ENCODE measurements at regions not wholly inside any gene's neighbourhood (a gene's known extent, or its start where the extent isn't known, plus 50 kb on each side); places are given as distances from the start of the nearest gene placed in this dataset.

GRCh38 chr20:23228912-23229311 is 121.7 kb upstream of the NXT1 start:
- TF ChIP-seq YY1 (IDR thresholded peaks at IDR 0.05; ENCODE audit: insufficient read depth, insufficient read length) (no peak), ZNF274 (IDR thresholded peaks at IDR 0.05; ENCODE audit: low read depth, low read length) (no peak)
